ENCODE measurements at regions not wholly inside any gene's neighbourhood (a gene's known extent, or its start where the extent isn't known, plus 50 kb on each side); places are given as distances from the start of the nearest gene placed in this dataset.

DNA sequence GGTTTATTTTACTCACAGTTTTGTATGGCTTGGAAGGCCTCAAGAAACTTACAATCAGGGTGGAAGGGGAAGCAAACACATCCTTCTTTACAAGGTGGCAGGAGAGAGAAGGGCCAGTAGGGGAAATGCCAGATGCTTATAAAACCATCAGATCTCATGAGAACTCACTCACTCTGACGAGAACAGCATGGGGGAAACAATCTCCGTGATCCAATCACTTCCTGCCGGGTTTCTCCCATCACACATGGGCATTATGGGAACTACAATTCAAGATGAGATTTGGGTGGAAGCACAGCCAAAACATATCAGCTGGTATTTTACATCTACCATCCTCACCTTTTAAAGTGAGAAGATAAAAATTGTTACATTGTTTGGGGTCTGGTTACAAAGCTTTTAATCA is 427.9 kb upstream of the CDH7 start:
- no peak; the same call in 1 of the 2 replicates for ATAC-seq
- H3K4me3 Mint-ChIP-seq = no peak overlapping the region
- CTCF ChIA-PET = no interaction called here
- H3K4me1 Mint-ChIP-seq = no peaks in the 10 kb centered on the region
- H3K27ac Mint-ChIP-seq = no peak overlapping the region
- no peaks in the 10 kb centered on the region for H3K27me3 Mint-ChIP-seq (ENCODE audit: low read depth)
- TF ChIP-seq CBFB (CRISPR knock-in tag; IDR thresholded peaks at IDR 0.05; ENCODE audit: low read depth) (no peak), HMGA2 (CRISPR knock-in tag; IDR thresholded peaks at IDR 0.05) (no peak)
- POLR2A ChIA-PET = no interaction called here
- H3K36me3 Mint-ChIP-seq = no peaks in the 10 kb centered on the region
- no peaks in the 10 kb centered on the region for H3K9me3 Mint-ChIP-seq
- DNase-seq (ENCODE audit: low spot score) = no peak

DNA sequence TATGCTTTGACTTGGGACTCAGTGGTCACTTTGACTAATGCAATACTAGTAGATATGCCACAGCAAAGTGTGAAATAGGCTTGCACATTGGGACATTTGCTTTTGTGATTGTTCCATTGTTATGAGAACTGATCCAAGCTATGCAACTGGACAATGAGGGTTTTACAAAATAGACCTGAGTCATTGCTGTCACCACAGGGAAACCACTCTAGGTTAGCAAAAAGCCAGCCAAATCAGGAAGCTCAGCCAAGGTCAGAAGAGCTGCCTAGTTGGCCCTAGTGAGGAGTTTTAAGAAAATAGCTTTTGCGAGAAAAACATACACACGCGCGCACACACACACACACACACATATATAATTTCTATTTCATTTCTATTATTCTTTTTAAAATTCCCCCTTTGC is 452.4 kb upstream of the CDH7 start:
- ChIA-PET CTCF (no interaction called here), POLR2A (no interaction called here)
- H3K4me1 Mint-ChIP-seq = peaks cover 3% of the 10 kb centered on the region
- H3K27ac Mint-ChIP-seq = no peak overlapping the region
- H3K27me3 Mint-ChIP-seq (ENCODE audit: low read depth) = no peaks in the 10 kb centered on the region
- no peaks in the 10 kb centered on the region for H3K36me3 Mint-ChIP-seq
- no peak for DNase-seq (ENCODE audit: low spot score)
- H3K9me3 Mint-ChIP-seq = no peaks in the 10 kb centered on the region
- ATAC-seq = peak; percentile 44
- H3K4me3 Mint-ChIP-seq = no peak overlapping the region
- TF ChIP-seq, protein P1, sequence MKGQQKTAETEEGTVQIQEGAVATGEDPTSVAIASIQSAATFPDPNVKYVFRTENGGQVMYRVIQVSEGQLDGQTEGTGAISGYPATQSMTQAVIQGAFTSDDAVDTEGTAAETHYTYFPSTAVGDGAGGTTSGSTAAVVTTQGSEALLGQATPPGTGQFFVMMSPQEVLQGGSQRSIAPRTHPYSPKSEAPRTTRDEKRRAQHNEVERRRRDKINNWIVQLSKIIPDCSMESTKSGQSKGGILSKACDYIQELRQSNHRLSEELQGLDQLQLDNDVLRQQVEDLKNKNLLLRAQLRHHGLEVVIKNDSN (CRISPR knock-in tag; IDR thresholded peaks at IDR 0.05) = no peak
- TF ChIP-seq, protein P2, sequence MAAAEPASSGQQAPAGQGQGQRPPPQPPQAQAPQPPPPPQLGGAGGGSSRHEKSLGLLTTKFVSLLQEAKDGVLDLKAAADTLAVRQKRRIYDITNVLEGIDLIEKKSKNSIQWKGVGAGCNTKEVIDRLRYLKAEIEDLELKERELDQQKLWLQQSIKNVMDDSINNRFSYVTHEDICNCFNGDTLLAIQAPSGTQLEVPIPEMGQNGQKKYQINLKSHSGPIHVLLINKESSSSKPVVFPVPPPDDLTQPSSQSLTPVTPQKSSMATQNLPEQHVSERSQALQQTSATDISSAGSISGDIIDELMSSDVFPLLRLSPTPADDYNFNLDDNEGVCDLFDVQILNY (CRISPR knock-in tag; IDR thresholded peaks at IDR 0.05) = no peak
- no peak for TF ChIP-seq ZNF219 (CRISPR knock-in tag; IDR thresholded peaks at IDR 0.05; ENCODE audit: borderline replicate concordance)
- TF ChIP-seq, protein P3, sequence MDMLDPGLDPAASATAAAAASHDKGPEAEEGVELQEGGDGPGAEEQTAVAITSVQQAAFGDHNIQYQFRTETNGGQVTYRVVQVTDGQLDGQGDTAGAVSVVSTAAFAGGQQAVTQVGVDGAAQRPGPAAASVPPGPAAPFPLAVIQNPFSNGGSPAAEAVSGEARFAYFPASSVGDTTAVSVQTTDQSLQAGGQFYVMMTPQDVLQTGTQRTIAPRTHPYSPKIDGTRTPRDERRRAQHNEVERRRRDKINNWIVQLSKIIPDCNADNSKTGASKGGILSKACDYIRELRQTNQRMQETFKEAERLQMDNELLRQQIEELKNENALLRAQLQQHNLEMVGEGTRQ (CRISPR knock-in tag; IDR thresholded peaks at IDR 0.05) = no peak
- TF ChIP-seq CREM (CRISPR knock-in tag; IDR thresholded peaks at IDR 0.05) = no peak
- TF ChIP-seq, protein P4, sequence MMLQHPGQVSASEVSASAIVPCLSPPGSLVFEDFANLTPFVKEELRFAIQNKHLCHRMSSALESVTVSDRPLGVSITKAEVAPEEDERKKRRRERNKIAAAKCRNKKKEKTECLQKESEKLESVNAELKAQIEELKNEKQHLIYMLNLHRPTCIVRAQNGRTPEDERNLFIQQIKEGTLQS (CRISPR knock-in tag; conservative IDR thresholded peaks at IDR 0.05) = no peak
- no peak for TF ChIP-seq EMX1 (CRISPR knock-in tag; IDR thresholded peaks at IDR 0.05)
- no peak for TF ChIP-seq NR2C2 (CRISPR knock-in tag; IDR thresholded peaks at IDR 0.05)
- TF ChIP-seq, protein P5, sequence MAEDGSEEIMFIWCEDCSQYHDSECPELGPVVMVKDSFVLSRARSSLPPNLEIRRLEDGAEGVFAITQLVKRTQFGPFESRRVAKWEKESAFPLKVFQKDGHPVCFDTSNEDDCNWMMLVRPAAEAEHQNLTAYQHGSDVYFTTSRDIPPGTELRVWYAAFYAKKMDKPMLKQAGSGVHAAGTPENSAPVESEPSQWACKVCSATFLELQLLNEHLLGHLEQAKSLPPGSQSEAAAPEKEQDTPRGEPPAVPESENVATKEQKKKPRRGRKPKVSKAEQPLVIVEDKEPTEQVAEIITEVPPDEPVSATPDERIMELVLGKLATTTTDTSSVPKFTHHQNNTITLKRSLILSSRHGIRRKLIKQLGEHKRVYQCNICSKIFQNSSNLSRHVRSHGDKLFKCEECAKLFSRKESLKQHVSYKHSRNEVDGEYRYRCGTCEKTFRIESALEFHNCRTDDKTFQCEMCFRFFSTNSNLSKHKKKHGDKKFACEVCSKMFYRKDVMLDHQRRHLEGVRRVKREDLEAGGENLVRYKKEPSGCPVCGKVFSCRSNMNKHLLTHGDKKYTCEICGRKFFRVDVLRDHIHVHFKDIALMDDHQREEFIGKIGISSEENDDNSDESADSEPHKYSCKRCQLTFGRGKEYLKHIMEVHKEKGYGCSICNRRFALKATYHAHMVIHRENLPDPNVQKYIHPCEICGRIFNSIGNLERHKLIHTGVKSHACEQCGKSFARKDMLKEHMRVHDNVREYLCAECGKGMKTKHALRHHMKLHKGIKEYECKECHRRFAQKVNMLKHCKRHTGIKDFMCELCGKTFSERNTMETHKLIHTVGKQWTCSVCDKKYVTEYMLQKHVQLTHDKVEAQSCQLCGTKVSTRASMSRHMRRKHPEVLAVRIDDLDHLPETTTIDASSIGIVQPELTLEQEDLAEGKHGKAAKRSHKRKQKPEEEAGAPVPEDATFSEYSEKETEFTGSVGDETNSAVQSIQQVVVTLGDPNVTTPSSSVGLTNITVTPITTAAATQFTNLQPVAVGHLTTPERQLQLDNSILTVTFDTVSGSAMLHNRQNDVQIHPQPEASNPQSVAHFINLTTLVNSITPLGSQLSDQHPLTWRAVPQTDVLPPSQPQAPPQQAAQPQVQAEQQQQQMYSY (CRISPR knock-in tag; IDR thresholded peaks at IDR 0.05) = no peak
- TF ChIP-seq, protein P6, sequence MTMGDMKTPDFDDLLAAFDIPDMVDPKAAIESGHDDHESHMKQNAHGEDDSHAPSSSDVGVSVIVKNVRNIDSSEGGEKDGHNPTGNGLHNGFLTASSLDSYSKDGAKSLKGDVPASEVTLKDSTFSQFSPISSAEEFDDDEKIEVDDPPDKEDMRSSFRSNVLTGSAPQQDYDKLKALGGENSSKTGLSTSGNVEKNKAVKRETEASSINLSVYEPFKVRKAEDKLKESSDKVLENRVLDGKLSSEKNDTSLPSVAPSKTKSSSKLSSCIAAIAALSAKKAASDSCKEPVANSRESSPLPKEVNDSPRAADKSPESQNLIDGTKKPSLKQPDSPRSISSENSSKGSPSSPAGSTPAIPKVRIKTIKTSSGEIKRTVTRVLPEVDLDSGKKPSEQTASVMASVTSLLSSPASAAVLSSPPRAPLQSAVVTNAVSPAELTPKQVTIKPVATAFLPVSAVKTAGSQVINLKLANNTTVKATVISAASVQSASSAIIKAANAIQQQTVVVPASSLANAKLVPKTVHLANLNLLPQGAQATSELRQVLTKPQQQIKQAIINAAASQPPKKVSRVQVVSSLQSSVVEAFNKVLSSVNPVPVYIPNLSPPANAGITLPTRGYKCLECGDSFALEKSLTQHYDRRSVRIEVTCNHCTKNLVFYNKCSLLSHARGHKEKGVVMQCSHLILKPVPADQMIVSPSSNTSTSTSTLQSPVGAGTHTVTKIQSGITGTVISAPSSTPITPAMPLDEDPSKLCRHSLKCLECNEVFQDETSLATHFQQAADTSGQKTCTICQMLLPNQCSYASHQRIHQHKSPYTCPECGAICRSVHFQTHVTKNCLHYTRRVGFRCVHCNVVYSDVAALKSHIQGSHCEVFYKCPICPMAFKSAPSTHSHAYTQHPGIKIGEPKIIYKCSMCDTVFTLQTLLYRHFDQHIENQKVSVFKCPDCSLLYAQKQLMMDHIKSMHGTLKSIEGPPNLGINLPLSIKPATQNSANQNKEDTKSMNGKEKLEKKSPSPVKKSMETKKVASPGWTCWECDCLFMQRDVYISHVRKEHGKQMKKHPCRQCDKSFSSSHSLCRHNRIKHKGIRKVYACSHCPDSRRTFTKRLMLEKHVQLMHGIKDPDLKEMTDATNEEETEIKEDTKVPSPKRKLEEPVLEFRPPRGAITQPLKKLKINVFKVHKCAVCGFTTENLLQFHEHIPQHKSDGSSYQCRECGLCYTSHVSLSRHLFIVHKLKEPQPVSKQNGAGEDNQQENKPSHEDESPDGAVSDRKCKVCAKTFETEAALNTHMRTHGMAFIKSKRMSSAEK (CRISPR knock-in tag; IDR thresholded peaks at IDR 0.05; ENCODE audit: borderline replicate concordance) = no peak
- TF ChIP-seq, protein P7, sequence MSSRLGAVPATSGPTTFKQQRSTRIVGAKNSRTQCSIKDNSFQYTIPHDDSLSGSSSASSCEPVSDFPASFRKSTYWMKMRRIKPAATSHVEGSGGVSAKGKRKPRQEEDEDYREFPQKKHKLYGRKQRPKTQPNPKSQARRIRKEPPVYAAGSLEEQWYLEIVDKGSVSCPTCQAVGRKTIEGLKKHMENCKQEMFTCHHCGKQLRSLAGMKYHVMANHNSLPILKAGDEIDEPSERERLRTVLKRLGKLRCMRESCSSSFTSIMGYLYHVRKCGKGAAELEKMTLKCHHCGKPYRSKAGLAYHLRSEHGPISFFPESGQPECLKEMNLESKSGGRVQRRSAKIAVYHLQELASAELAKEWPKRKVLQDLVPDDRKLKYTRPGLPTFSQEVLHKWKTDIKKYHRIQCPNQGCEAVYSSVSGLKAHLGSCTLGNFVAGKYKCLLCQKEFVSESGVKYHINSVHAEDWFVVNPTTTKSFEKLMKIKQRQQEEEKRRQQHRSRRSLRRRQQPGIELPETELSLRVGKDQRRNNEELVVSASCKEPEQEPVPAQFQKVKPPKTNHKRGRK (CRISPR knock-in tag; IDR thresholded peaks at IDR 0.05; ENCODE audit: borderline replicate concordance) = no peak
- TF ChIP-seq, protein P8, sequence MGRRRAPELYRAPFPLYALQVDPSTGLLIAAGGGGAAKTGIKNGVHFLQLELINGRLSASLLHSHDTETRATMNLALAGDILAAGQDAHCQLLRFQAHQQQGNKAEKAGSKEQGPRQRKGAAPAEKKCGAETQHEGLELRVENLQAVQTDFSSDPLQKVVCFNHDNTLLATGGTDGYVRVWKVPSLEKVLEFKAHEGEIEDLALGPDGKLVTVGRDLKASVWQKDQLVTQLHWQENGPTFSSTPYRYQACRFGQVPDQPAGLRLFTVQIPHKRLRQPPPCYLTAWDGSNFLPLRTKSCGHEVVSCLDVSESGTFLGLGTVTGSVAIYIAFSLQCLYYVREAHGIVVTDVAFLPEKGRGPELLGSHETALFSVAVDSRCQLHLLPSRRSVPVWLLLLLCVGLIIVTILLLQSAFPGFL (CRISPR knock-in tag; IDR thresholded peaks at IDR 0.05; ENCODE audit: borderline replicate concordance) = no peak
- TF ChIP-seq SMAD4 (CRISPR knock-in tag; IDR thresholded peaks at IDR 0.05) = no peak
- TF ChIP-seq, protein P9, sequence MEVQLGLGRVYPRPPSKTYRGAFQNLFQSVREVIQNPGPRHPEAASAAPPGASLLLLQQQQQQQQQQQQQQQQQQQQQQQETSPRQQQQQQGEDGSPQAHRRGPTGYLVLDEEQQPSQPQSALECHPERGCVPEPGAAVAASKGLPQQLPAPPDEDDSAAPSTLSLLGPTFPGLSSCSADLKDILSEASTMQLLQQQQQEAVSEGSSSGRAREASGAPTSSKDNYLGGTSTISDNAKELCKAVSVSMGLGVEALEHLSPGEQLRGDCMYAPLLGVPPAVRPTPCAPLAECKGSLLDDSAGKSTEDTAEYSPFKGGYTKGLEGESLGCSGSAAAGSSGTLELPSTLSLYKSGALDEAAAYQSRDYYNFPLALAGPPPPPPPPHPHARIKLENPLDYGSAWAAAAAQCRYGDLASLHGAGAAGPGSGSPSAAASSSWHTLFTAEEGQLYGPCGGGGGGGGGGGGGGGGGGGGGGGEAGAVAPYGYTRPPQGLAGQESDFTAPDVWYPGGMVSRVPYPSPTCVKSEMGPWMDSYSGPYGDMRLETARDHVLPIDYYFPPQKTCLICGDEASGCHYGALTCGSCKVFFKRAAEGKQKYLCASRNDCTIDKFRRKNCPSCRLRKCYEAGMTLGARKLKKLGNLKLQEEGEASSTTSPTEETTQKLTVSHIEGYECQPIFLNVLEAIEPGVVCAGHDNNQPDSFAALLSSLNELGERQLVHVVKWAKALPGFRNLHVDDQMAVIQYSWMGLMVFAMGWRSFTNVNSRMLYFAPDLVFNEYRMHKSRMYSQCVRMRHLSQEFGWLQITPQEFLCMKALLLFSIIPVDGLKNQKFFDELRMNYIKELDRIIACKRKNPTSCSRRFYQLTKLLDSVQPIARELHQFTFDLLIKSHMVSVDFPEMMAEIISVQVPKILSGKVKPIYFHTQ (CRISPR knock-in tag; IDR thresholded peaks at IDR 0.05) = no peak
- TF ChIP-seq FOXJ3 (CRISPR knock-in tag; IDR thresholded peaks at IDR 0.05; ENCODE audit: borderline replicate concordance) = no peak
- TF ChIP-seq PRRX2 (CRISPR knock-in tag; IDR thresholded peaks at IDR 0.05) = no peak
